ENCODE measurements at regions not wholly inside any gene's neighbourhood (a gene's known extent, or its start where the extent isn't known, plus 50 kb on each side); places are given as distances from the start of the nearest gene placed in this dataset.
"Not testable (repeated sequence)": the region's sequence is repeated elsewhere in the genome, so short reads cannot be mapped to it uniquely, and the experiment has no call there.

GRCh38 chr10:35898716-35899440, 256.8 kb upstream of the FZD8 start:
- DNase-seq (ENCODE audit: low read depth in 2 of 2): no peak

DNA sequence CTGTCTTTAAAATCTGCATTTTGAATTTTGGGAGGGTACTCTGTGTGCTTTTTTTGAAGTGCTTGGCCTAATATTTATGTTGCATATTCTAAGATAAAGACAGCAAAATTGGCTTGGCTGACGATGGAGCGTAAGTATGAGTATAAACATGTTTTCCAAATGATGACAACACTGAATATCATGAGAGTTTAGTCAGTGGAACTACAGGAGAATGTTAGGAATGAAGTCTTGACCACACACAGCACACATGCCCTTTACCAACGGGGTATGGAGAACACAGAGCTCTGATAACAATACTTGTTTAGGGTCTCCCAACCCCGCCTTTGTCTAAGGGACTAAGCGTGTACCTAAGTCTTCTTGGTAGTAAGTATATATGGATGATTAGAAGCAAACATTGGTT, 253.9 kb upstream of the FZD8 start:
- no peak for DNase-seq (ENCODE audit: low read depth in 2 of 2)

DNA sequence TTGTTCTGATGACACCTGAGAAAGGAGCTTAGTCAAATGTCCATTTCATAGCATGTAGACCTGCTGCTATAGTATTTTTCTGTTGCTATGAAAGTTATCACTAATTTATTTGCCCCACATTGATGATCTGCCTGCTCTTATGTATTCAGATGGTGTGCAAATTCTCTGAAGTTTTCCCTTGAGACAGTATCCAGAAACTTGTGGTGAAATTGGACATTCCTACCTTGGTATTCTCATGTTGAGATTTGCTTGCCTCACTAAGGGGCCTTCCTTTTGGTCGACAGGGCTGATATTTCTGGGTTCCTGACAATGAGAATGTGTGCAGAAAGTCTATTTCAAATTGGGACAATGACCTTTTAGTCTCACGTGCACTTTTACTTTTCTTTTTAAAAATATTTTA, 253.2 kb upstream of the FZD8 start:
- no peak for DNase-seq (ENCODE audit: low read depth in 2 of 2)

- no peak for DNase-seq (ENCODE audit: low read depth in 2 of 2)
Measured at GRCh38 chr10:35892526-35892925, 250.4 kb upstream of the FZD8 start.

DNA sequence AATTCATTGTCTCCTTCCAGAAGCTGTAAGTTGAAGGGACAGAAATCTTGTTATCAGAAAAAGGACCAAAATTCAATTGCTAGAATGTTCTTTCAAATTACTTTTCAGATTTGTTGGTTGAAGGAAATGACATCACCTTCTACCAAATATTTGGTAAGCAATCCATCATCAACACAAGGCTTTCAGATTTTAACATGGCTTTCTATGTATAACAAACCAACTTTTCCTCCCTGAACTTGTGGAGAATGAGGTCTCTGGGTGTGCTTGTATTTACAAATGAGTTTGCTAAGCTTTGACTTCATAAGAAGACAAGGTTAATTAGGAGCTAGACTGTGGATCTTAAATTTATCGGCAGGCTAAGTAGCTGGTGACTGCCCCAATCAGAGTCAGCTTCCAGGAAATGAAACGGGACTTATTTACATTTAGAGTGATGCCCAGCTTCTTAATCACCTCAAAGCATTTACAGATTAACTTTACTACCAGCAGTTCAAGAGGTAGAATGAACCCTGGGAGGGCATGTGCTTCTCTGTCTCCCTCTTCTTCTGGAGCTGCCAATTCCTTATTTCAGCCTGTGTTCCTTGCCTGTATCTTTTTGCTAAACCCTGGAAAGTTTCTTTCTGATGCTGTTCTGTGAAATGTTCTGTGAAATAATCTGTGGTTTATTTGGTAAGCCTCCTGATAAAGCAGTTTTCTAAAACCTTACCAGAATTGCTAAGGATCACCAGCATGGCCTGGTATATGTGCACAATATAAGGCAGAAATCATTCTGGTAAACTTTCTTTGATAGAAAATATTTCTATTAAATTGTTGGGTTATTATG, 248.8 kb upstream of the FZD8 start:
- DNase-seq (ENCODE audit: low read depth in 2 of 2): no peak

DNA sequence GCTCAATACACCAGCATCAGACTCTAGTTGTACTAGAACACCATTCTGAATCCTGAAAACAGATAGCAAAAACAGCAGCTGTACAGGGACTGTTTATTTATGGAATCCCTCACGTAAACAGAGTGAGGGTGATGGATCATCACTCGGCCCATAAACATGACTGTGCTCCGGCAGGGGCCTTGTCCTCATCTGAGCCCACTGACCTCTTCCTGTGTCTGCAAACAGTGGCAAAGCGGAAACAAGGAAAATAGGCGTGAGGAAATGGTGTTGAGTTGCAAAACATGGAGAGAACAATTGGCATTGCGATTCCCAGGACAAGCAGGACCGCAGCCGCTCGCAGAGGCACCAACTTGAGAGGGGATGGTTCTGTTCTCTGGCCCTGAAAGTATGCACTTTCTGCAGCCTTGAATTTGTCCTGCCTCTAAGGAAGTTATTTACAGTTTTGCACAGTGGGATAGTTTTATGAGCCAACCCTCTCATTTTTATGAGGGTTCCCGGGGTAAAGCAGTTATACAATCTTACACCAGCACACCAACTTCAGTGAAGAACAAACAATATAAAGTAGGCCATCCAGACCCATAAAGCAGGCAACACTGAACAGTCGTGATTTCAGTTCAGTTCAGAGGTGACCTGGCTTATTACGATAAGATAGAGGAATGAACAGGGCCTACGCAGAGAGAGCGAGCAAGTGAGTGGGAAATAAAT, 248.0 kb upstream of the FZD8 start:
- no peak for DNase-seq (ENCODE audit: low read depth in 2 of 2)

DNA sequence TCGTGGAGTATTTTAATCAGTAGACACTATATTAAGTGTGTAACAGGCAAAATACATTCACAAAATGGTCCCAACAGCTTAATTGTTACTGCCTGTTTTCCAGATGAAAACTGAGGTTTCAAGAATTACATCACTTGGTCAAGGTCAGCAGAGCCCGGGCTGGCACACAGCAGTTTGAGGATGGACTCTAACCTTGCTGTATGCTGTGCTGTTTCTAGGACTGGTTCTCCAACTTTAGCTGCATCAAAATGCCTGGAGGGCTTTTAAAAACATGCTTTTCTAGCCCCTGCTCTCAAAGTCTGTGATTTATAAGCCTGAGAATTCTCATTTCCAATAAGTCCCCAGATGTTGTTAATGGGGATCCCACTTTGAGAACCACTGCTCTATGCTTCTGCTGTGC, 247.1 kb upstream of the FZD8 start:
- DNase-seq (ENCODE audit: low read depth in 2 of 2): no peak

DNA sequence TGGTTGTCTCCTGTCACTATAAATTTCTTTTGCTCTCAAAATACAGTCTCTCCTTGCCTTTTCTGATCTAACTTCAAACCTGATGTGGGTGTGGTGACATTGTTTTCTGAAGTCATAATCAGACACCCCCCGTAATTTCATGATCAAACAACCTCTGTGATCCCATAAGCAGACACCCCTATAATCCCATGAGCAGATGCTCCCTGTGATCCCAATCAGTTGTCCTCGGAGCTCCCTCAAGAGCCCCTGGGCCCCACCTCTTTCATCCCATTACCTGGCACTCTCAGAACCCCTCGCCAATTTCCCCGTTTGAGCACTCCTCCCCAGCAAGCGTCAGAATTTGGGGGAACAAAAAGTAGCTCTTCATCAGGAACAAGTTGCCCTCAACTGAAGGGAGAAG, 246.3 kb upstream of the FZD8 start:
- DNase-seq (ENCODE audit: low read depth in 2 of 2): no peak

- DNase-seq (ENCODE audit: low read depth in 2 of 2): no peak
Measured at GRCh38 chr10:35887685-35888084, 245.6 kb upstream of the FZD8 start.

- DNase-seq (ENCODE audit: low read depth in 2 of 2): no peak
Measured at GRCh38 chr10:35885076-35885475, 243.0 kb upstream of the FZD8 start.

DNA sequence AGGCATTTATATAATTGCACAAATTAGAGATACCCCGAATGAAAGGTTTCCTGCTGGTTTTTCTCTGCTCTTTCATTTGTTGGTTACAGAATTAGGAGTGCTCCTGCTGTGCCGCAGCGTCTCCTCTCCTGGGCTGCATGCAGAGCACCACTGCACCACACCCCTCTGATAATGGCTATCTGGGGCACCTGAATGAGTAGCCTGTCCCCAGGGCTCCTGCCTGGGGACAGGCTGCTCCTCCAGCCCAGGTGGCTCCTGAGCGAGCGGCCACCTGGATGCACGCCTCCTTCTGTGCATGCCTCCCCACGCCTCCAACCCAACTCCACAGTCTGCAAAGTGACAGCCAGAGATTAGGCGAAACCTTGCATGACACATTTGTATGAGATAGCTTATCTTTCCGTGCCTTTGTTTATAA, 242.6 kb upstream of the FZD8 start:
- no peak for DNase-seq (ENCODE audit: low read depth in 2 of 2)

DNA sequence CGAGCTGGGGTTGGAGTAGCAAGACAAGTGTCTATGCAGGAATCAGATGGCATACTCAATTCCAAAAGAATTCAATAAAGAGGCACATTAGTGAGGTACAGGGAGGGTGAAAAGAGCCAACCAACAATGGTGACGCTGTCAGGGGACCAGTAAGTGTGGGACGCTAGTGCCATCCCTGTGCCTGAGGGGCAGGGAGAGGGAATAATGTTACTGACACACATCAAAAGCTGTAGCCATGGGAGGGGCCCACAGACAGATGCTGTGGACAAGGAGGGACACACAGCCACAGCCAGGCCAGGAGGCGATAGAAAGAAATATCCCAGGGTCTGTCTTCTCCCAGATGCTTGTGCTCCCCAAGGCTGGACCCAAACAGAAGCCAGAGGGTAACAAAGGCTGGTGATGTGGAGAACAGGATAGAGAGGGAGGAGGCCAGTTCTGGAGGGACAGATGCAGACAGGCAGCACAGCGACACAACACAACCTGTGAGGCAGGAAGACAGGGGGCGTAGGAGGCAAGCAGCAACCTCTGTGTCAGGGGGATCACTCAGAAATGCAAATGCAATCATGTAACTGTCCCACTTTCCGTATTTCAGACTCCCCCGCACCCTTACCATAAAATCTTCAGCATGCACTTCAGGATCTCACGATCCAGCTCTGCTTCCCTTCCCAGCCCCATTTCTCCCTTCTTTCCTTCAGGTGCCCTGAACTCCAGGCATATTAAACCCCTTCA, 240.5 kb upstream of the FZD8 start:
- DNase-seq (ENCODE audit: low read depth in 2 of 2): no peak

GRCh38 chr10:35881320-35881719, 239.2 kb upstream of the FZD8 start:
- no peak for DNase-seq (ENCODE audit: low read depth in 2 of 2)

GRCh38 chr10:35876248-35876647, 234.2 kb upstream of the FZD8 start:
- DNase-seq (ENCODE audit: low read depth in 2 of 2): no peak

DNA sequence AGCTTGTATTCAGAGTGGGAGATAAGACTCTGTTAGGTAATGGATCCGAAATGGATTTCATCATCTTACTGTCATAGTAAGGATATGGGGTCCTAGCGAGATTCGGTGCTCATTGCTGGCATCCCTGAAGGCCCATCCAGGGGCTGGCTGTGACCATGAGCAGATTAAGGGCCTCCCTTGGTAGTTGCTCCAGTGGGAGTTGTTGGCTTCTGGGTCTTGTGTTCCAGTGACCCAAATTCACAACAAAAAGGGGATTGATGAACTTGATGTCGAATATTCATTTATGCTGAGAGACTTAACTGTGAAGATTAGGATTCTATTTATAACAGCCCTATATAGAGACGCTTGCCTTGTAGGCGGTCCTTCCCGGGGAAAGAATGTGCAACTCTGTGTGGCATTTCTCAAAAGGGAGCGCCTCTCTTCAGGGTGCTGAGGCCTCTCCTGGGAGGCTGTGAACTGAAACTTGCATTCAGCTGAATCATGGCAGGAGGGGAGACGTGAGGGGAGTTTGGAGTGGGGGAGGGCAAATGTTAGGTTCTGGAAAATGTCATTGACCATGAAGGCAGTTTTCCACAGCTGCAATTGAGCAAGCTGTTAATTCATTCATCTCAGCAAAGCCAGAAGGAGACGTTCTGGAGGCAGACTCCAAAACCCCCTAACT, 233.1 kb upstream of the FZD8 start:
- DNase-seq (ENCODE audit: low read depth in 2 of 2): no peak

- DNase-seq (ENCODE audit: low read depth in 2 of 2): no peak
Measured at GRCh38 chr10:35874311-35875015, 232.4 kb upstream of the FZD8 start.

DNA sequence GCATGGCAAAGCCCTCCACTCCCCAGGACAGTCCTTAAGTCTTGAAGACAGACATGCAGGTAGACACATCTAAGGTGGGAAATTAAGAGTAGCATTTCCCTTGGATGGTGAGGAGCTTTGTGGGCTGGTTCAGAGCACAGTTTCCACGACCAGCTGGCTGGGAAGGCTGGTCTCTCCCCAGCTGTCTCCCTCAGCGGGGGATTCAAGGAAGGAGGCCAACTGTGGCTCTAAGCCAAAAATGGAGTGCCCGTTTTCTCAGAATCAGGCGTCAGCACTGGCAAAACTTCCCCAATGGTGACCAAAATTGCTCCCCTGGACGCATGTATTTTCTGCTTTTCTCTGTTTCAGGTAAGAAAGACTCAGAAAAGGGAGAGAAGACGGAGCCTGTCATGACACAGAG, 230.6 kb upstream of the FZD8 start:
- no peak for DNase-seq (ENCODE audit: low read depth in 2 of 2)

- no peak for DNase-seq (ENCODE audit: low read depth in 2 of 2)
Measured at GRCh38 chr10:35870665-35871310, 228.7 kb upstream of the FZD8 start.

DNA sequence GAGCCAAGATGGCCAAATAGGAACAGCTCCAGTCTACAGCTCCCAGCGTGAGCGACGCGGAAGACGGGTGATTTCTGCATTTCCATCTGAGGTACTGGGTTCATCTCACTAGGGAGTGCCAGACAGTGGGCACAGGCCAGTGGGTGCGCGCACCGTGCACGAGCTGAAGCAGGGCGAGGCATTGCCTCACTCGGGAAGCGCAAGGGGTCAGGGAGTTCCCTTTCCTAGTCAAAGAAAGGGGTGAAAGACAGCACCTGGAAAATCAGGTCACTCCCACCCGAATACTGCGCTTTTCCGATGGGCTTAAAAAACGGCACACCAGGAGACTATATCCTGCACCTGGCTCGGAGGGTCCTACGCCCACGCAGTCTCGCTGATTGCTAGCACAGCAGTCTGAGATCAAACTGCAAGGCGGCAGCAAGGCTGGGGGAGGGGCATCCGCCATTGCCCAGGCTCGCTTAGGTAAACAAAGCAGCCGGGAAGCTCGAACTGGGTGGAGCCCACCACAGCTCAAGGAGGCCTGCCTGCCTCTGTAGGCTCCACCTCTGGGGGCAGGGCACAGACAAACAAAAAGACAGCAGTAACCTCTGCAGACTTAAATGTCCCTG, 216.7 kb upstream of the FZD8 start:
- not testable (repeated sequence) for DNase-seq (ENCODE audit: low read depth in 2 of 2)

GRCh38 chr10:35857860-35858259, 215.8 kb upstream of the FZD8 start:
- DNase-seq (ENCODE audit: low read depth in 2 of 2): no peak

Measured in stimulated activated CD4-positive, alpha-beta T cell treated with anti-CD3 and anti-CD28 coated beads, Interleukin-15, amount 100 ng/mL, for 48 hours (primary cell).